GM18520 (cell line): ENCODE measurements at regions not wholly inside any gene's neighbourhood (a gene's known extent, or its start where the extent isn't known, plus 50 kb on each side); places are given as distances from the start of the nearest gene placed in this dataset.

Source experiments
- ATAC-seq: cut with Tn5 transposase; IDR thresholded peaks from one replicate; pipeline ENCODE4 v1.9.1; 2021; ENCODE audit not compliant: unreplicated experiment

- no peak for ATAC-seq
Measured at GRCh38 chr1:4557949-4558348, 96.5 kb upstream of the AJAP1 start.

DNA sequence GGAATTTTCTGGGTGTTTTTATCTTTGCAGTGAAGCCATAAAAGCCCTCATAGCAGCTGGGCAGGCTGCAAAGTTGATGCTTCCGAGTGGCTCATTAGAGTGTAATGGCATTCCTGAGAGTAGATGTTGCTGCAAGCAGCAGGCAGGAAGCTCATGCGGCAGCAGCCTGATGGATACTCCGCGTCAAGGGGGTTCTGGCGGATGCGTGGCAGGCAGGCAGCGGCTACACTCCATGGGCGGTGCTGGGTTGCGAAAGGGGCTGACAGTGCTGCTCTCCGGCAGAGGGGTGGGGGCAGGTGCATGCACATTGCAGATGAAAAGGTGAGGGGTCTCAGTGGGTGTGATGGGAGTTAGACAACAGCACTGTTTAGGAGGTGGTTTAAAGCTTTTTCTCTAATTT is 93.2 kb upstream of the AJAP1 start:
- ATAC-seq, result no peak

DNA sequence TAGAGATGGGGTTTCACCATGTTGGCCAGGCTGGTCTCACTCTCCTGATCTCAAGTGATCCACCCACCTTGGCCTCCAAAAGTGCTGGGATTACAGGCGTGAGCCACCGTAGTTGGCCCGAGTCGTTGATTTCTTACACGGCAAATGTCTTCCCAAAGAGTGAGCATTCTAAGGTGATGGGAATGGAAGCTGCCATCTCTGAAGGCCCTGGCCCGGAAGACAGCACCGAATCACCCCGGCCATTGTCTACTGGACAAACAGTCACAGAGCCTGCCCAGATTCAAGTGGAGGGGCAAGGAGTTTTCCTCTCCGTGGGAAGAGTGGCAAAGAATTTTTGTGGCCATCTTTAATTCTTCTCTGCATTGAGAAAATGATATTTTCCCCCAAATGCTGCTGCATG is 92.1 kb upstream of the AJAP1 start:
- no peak for ATAC-seq

GRCh38 chr1:4563586-4563985 is 90.8 kb upstream of the AJAP1 start:
- ATAC-seq, result no peak

GRCh38 chr1:4564051-4564450 is 90.4 kb upstream of the AJAP1 start:
- no peak for ATAC-seq

- ATAC-seq, result no peak
Measured at GRCh38 chr1:4565166-4565565, 89.2 kb upstream of the AJAP1 start.

- no peak for ATAC-seq
Measured at GRCh38 chr1:4565801-4566449, 88.5 kb upstream of the AJAP1 start.

- no peak for ATAC-seq
Measured at GRCh38 chr1:4571263-4571662, 83.1 kb upstream of the AJAP1 start.

- ATAC-seq, result no peak
Measured at GRCh38 chr1:4573526-4573925, 80.9 kb upstream of the AJAP1 start.

- no peak for ATAC-seq
Measured at GRCh38 chr1:4581807-4582206, 72.6 kb upstream of the AJAP1 start.

- no peak for ATAC-seq
Measured at GRCh38 chr1:4584449-4584848, 70.0 kb upstream of the AJAP1 start.

DNA sequence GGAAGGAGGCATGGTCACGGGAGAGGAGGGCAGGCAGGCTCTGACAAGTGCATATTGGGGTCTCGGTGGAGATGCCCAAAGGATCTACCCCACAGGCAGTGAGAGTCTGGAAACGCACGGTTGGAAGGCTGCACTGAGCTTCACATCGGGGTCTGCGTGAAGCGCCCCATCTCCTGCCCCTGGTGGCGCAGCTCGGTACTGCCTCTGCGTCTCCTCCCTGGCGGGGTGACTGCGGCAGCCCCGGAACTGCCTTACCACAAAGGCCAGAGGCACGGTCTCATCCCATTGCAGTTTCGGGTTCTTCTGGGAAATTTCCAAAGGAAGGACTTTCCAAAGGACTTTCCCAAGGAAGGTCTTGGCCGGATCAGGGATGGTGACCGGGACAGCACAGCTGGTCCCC is 69.2 kb upstream of the AJAP1 start:
- no peak for ATAC-seq

GRCh38 chr1:4585705-4586104 is 68.7 kb upstream of the AJAP1 start:
- no peak for ATAC-seq

- no peak for ATAC-seq
Measured at GRCh38 chr1:4586611-4587160, 67.7 kb upstream of the AJAP1 start.

DNA sequence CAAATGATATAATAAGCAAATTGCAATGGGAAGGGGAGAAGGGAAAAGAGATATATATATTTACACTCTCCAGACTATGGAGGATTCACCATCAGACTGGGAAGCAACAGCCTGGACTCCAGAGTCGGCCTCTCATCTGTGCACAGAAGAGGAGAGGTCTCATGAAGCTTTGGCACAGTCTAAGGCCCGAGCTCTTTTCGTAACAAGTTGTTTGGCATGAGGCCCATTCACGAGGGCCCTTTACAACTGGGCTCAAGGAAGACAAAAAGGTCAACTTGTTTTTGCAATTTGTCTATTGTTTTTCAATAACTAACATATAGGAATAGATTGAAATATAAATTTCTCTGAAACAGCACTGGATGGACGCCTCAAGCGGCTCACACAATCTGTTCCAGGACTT is 66.7 kb upstream of the AJAP1 start:
- ATAC-seq, result no peak

- no peak for ATAC-seq
Measured at GRCh38 chr1:4590756-4591155, 63.7 kb upstream of the AJAP1 start.

- ATAC-seq, result no peak
Measured at GRCh38 chr1:4591926-4592325, 62.5 kb upstream of the AJAP1 start.

DNA sequence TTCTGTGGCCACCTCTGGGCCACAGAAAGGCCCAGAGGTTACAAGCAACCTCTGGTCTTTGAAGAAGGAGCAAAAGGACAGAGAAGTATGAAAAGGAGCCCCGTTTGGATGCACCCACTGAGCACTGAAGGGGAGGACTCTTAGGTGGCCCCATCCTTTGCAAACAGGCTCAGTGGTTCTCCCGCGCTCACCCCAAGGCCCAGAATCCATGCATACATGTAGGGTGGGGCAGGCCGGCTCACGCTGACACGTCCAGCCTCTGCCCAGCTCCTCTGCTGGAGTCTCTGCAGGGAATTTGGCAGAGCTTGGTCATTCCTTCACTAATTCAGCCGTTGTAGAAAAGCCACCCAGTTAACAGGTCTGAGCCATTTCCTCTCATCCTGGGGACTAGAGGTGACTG is 61.3 kb upstream of the AJAP1 start:
- no peak for ATAC-seq

GRCh38 chr1:4594286-4594991 is 60.0 kb upstream of the AJAP1 start:
- ATAC-seq, result no peak

DNA sequence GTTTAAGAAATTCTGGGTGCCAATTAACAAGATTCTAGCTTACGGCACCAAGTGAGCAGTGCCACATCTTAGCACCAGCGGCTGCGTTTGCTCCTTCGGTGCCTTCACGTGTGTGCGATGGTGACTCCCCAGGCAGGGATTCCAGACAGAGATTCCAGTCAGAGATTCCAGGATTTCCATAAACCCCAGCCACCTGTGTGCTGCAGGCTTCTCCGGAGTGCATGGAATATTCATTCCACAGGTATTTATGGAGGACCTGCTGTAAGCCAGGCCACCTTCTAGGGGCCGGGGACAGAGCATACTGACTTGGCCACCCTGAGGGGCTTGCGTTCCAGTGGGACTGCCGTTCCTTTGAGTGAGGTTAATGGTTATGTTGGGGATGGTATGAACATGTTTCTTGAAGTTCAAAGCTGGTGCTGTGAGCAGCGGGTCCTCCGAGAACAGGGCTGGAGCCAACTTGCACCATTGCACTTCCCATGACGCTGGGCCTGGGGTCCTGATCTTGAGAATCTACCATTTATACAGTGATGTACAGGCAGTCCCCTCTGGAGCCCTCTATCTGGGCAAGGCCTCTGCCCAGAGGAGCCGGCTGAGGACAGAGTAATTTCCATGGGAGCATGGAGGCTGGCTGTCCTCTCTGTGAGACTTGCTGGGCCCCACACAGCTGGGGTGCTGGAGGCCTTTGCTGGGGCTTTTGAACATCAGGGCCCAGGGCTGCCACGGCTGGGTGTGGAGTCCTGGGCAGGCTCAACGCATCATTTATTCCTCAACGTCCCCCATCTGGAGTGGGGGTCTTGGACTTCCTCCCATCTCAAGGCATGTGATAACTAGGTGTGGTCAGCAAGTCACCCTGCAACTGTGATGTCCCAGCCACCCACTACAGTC is 58.8 kb upstream of the AJAP1 start:
- ATAC-seq, result no peak

DNA sequence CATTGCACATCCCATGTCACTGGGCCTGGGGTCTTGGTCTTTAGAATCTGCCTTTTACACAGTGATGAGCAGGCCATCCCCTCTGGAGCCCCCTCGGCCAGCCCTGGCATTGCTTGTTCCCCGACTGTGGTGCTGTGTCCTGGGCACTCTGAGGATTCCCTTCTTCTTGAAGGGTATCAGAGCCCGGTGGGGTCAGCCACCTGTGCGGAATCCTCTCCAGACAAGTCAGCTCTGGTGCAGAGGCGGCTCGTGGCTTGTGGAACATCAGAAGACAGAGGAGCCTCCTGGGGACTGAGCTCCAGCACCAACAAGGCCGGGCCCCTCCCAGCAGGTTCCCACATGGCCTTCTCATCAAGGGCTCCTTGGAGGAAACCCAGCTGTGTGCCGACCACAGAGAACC is 57.9 kb upstream of the AJAP1 start:
- no peak for ATAC-seq

DNA sequence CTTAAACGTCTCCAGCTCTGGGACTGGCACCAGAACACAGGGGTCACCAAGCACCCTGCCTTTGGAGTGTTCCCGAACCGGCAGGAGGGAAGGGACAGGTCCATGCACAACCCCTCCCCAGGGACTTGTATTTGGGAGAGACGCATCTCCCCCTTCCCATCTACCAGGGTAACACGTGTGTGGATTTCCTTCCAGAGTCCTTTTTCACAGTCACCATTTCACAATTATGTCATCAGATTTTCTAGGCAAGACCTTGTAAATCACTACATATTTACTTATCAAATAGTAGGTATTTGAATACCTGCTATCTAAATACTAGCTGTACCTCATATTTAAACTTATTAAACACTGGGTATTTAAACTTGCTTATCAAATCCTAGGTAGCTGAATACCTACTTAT is 57.4 kb upstream of the AJAP1 start:
- ATAC-seq, result no peak
